HTERT RPE-1 (cell line): ENCODE measurements at regions not wholly inside any gene's neighbourhood (a gene's known extent, or its start where the extent isn't known, plus 50 kb on each side); places are given as distances from the start of the nearest gene placed in this dataset.
"Not testable (repeated sequence)": the region's sequence is repeated elsewhere in the genome, so short reads cannot be mapped to it uniquely, and the experiment has no call there.

Experiments used
- in situ Hi-C: fragments of 300-500 bp; cut with MboI; formaldehyde crosslinking; loops from 4 replicates; pipeline ENCODE4 v1.14.3; 2020; ENCODE audit warnings: low sequenced_read_pairs

DNA sequence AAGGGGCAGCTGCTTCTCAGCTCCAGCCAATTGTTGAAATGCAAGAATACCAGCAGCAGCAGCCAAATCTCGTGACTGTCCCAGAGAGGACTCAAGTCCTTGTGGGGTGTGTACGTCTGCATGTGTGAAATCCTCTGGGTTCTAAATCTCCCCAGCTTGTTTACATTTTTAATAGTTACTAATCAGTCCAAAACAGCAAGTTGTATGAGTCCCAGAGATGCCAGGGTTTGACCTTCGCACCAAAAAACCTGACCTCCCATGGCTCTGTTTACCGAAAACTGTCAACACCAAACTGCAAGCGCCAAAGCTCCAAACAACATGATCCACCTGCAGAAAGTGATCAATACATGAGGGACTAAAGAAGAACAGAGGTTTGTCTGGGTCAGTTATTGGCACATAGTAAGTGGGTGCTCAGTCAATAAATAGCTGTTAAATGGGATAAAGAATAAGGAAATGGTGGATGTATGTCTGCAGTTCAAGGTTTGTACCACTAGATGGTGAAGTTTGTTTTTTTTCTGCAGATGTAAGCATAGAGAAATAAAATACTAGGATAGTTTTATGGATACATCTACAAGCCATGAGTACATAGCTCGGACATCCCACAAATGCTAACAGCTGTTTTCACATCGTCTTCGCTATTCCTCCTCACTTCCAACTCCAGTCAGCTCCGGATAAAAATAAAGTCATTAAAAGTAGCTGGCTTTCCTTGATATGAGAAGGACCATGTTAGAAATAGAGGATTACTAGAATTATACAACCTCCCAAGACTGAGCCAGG is 85.3 kb upstream of the ADRB2 start:
- in situ Hi-C loops = loop anchor here (25.0 kb wide), 2 partner anchors 371 to 521 kb away; partner anchors contain the start of gene AFAP1L1

DNA sequence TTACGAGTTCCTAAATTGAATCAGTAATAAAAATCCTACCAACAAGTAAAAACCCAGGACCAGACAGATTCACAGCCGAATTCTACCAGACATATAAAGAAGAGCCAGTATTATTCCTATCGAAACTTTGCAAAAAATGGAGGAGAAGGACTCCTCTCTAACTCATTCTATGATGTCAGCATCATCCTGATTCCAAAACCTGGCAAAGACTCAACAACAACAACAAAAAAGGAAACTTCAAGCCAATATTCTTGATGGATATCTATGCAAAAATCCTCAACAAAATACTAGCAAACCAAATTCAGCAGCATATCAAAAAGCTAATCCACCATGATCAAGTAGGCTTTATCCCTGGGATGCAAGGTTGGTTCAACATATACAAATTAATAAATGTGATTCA is 84.6 kb upstream of the ADRB2 start:
- in situ Hi-C loops = loop anchor here (25.0 kb wide), 2 partner anchors 371 to 521 kb away; partner anchors contain the start of gene AFAP1L1

DNA sequence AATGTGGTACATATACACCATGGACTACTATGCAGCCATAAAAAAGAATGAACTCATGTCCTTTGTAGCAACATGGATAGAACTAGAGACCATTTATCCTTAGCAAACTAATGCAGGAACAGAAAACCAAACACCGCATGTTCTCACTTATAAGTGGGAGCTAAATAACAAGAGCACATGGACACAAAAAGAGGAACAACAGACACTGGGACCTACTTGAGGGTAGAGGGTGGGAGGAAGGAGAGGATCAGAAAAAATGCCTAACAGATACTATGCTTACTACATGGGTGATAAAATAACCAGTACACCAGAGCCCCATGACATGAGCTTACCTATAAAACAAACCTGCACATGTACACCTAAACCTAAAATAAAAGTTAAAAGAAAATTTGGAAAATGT is 82.0 kb upstream of the ADRB2 start:
- in situ Hi-C loops = loop anchor here (25.0 kb wide), 2 partner anchors 368 to 518 kb away; partner anchors contain the start of gene AFAP1L1

DNA sequence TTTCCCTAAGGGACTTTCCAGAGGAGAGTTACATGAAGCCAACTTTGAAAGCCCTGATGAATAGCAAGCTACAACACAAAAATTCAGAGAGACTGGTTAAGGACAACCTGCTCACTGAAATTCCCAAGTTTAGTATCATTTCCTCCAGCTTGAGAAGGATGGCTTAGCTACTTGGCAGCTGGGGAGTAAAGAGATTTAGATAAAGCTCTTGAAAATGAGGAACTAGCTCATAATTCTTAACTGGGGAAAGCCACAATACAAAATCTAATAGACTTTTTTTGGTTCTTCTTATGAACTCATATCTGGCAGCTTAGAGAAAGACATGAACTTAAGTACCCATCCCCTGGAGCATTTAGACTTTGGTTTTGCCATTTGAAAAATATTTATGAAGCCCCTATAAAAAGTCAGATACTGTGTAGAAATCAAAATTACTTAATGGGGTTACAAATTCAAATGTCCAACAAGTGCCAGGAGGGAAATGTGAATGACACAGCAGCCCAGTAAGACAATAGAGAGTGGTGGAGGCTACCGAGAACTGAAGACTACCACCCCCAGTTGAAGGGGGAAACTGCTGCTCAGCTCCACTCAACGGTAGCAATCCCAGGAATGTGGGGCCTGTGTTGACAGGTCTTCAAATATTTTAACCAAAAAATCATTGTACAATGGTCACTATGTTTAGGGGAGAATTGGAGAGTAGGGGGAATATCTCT is 79.4 kb upstream of the ADRB2 start:
- in situ Hi-C loops = loop anchor here (25.0 kb wide), 2 partner anchors 365 to 515 kb away; partner anchors contain the start of gene AFAP1L1

DNA sequence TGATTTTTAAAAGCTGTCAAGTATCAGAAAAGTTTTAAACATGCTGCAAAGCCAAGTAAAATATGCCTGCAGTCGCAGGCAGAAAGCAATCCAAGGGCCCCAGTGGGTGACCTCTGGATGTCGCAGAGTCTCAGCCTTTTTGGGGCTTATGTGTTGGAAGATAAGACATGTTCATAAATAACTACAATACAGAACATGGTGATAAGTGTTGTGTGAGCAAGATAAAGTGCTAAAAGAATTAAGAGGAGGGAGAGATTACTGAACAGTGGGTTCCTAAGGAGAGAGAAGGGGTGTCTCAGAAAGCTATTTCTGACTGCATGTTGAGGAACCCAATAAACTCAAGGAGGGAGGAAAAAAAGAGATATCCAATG is 78.9 kb upstream of the ADRB2 start:
- in situ Hi-C loops = loop anchor here (25.0 kb wide), 2 partner anchors 365 to 515 kb away; partner anchors contain the start of gene AFAP1L1

DNA sequence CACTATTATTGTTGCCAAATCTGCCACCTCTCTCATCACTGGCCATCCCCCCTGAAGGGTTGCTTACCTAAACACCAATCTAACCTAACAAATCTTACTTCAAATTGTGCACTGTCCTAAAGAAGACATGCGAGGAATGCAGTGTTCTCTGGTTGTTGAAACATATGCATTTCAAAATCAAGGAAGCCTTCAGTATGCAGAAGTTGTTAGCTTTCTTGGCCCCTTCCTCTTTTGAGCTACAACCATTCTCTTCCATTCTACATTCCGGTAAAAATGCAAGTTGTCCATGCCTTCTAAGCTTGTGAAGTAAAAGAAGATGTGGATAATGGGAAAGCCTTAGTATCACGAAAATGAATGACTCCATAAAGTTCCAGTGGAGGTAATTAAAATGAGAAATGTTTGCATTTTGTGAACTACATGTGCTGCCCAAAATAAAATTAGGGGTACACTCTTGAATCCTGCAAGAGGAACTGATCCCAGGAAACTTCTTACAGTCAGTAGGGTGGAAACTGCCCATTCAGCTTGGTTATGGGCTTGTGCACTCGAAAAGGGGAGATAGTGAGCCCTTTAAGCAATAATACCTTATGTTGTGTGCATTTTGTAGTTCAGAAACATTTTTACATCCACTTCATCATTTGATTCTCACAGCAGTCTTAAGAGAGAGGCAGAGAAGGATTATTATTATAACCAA is 77.6 kb upstream of the ADRB2 start:
- in situ Hi-C loops = loop anchor here (25.0 kb wide), 2 partner anchors 363 to 513 kb away; partner anchors contain the start of gene AFAP1L1

DNA sequence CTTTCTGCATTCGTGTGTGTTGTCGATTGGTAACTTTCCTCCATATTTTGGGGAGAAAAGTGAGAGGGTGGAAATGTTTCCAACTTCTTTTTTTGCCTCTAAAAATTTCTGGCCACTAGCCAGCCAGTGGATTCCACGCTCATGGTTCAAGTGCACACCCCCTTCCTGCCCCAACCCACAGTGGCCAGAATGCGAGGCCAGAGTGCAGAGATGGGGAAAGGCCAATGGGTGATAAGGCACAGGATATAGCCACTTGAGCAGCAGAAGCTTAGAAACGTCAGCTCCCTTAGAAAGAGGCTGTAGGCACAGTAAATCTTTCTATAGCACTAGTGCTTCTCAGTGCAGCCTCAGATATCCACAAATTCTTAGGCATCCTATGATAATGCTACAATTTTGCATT is 75.8 kb upstream of the ADRB2 start:
- in situ Hi-C loops = no loop called here

DNA sequence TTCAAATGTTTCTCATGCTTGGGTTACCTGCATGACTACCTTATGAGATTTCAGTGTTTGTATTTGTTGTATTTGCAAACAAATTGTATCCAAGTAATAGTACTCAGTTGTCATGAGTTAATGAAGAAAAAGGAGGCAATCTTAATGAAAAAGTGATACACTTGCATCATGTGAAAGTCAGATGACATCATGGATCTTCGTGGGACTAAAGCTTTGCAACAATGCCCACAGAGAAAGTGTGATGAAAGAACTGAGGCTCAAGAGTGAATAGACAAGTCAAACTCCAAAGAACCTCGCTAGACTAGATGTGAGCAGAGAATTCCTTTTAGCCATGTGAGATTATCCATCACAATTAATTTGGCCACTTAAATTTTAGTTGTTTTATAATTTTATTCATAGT is 75.4 kb upstream of the ADRB2 start:
- in situ Hi-C loops = no loop called here

DNA sequence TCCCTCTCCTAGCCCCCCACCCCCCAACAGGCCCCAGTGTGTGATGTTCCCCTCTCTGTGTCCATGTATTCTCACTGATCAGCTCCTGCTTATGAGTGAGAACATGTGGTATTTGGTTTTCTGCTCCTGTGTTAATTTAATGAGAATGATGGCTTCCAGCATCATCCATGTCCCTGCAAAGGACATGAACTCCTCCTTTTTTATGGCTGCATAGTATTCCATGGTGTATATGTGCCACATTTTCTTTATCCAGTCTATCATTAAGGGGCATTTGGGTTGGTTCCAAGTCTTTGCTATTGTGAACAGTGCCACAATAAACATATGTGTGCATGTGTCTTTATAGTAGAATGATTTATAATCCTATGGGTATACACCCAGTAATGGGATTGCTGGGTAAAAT is 74.0 kb upstream of the ADRB2 start:
- in situ Hi-C loops = not testable (repeated sequence)

DNA sequence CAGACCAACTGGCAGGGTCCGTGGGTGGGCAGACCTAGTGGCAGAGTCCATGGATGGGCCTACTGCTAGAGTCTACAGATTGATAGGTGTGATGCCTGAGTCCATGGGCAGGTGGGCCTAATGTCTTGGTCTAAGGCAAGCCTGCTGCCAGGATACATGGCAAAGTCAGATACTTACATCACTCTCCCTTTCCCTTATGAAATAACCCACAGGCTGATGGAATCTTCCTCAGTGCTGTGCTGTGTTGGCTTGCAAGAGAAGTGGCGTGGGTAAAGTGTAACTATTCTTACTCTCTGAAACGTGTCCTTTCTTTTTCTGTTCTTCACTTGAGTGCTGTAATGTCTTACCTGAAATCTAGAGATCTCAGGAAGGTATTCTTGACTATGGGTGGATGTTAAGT is 67.3 kb upstream of the ADRB2 start:
- in situ Hi-C loops = no loop called here

DNA sequence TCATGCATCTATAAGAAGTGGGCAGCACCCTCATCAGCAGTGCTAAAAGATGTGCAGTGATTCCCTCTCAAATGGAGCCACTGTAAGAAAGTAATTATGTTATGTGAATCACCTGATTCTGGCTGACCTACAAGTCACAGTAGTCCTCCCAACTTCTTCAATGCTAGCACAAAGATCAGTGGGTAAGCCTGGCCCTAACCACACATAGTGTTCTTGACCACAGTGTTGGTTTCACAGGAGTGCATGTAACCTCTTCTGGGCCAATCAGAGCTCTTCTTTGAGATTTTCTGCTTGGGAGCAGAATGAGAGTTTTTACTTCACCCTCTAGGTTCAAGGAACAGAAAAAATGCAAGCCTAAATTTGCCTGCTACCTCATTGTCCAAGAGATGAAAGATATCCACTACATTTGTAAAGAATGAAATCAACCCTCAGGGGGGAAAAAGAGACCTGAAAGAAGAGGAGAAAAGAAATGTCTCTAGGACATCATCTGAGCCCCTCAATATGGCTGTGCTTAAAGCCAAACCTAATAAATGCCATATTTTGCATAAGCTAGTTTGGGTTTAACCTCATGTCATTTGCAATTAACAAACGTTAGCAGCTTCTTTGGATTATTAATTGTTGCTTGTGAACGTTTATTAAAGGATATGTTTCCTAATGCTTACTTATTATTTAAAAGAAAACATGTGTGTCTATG is 65.3 kb upstream of the ADRB2 start:
- in situ Hi-C loops = no loop called here

DNA sequence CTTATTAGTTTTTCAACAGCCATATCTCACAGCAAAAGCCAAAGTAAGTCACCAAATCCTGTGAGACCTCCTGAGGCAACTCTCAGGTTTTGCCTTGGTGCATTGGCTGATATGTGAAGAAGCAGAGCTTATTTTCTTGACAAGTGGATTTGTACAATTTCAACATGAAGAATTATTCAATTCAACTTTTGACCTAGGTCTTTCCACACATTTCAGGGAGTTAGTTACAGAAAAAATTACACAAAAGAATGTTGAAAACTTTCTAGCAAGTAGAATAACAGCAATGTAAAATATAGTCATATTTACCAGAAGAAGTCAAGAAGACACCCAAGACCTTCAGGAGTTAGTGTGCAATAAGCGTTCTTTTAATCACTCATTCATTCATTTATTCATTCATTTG is 62.4 kb upstream of the ADRB2 start:
- in situ Hi-C loops = no loop called here

DNA sequence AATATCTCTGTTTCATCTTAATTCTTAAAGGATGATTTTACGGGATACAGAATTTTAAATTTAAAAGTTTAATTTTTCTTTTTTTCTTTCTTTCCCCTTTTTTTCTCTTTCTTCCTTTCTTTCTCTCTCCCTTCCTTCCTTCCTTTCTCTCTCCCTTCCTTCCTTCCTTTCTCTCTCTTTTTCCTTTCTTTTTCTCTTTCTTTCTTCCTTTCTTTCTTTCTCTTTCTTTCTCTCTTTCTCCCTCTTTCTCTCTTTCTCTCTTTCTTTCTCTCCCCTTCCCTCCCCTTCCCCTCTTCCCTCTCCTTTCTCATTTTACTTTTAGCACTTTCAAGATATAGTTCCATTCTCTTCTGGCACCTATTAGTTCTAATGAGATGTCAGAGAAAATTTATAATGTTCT is 61.4 kb upstream of the ADRB2 start:
- in situ Hi-C loops = no loop called here

DNA sequence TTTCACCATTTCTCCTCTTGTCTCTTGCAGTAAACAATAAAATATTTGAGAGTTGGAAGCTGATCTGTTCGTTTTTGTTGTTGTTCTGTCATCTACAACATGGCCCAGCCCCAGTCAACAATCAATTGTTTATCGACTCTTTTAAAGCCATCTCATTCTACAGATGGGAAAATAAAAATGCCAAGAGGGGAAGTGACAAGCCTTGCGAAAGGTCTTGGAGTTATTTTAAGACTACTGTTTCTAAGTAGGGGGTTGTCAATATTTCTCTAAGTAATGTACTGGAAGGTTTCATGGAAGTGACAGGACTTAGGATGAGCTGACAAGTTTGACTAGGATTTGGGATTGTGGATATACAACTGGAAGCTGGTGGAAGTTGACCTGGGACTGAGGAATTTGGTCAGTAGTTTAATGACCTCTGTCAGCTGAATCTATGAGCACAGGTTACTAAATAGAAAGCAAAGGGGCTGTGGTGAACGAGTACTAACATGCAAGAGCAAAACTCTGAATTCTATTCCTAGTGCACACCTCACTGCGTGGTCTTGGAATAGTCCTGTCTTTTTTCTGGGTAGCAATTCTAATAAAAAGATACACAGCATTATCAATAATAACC is 57.5 kb upstream of the ADRB2 start:
- in situ Hi-C loops = no loop called here

DNA sequence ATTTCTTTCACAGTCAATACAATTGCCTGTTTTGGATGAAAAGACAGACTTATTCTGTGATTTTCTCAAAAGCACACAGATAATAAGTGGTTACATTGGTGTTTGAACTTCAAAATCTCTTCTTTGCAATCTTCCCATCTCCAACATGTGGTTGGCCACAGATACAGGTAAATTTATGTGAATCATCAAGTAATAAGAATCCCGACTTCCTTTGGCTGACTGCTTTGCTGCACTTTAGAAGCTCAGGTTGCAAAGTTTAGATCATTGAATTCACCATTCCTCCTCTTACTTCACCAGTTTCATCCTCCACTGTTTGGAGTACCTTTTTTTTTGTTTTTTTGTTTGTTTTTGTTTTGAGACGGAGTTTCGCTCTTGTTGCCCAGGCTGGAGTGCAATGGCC is 56.5 kb upstream of the ADRB2 start:
- in situ Hi-C loops = no loop called here

DNA sequence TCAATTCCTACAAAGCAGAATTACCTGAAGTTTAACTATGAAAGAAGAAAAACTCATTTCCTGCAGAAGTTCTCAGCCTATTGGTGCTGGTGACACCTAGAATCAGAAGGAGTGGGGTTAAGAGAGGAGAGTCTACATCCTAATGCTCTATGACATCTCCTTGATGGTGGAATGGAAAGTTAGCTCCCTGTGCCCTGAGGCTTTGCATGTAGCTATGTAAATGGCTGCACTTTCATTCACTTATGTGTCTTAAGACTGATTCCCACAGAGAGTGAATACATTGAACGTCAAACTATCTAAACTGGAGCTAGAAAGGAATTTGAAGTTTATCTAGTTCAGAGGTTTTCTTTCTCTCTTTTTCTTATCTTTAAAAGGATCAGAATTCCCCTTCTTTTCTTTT is 52.1 kb upstream of the ADRB2 start:
- in situ Hi-C loops = no loop called here

DNA sequence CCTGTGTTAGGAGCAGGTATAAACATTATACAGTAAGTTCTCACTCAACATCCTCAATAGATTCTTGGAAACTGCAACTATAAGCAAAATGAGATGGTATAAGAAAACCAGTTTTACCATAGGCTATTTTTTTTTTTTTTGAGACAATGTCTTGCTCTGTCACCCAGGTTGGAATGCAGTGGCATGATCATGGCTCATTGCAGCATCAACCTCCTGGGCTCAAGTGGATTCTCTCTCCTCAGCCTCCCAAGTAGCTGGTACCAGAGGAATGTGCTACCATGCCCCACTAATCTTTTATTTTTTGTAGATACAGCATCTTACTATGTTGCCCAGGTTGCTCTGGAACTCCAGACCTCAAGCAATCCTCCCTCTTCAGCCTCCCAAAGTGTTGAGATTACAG is 50.1 kb upstream of the ADRB2 start:
- in situ Hi-C loops = no loop called here
